ENCODE measurements at regions not wholly inside any gene's neighbourhood (a gene's known extent, or its start where the extent isn't known, plus 50 kb on each side); places are given as distances from the start of the nearest gene placed in this dataset.

GRCh38 chr11:70535191-70535971 lies 137.1 kb downstream of the CTTN start:
- no peak for DNase-seq (ENCODE audit: low read depth)
- TF ChIP-seq CTCF (IDR thresholded peaks at IDR 0.05; ENCODE audit: insufficient read depth, low read depth, low read length, missing control alignments) = no peak
- no peak overlapping the region for H3K4me3 ChIP-seq (ENCODE audit: low read depth, low read length)

- DNase-seq (ENCODE audit: low read depth) = no peak
- TF ChIP-seq CTCF (IDR thresholded peaks at IDR 0.05; ENCODE audit: insufficient read depth, low read depth, low read length, missing control alignments) = no peak
- no peak overlapping the region for H3K4me3 ChIP-seq (ENCODE audit: low read depth, low read length)
Measured at GRCh38 chr11:70536051-70536877, 137.9 kb downstream of the CTTN start.

- DNase-seq (ENCODE audit: low read depth) = no peak
- TF ChIP-seq CTCF (IDR thresholded peaks at IDR 0.05; ENCODE audit: insufficient read depth, low read depth, low read length, missing control alignments) = no peak
- no peak overlapping the region for H3K4me3 ChIP-seq (ENCODE audit: low read depth, low read length)
Measured at GRCh38 chr11:70537576-70538571, 139.5 kb downstream of the CTTN start.

GRCh38 chr11:70538641-70539359 lies 140.5 kb downstream of the CTTN start:
- DNase-seq (ENCODE audit: low read depth) = no peak
- no peak overlapping the region for H3K4me3 ChIP-seq (ENCODE audit: low read depth, low read length)
- no peak for TF ChIP-seq CTCF (IDR thresholded peaks at IDR 0.05; ENCODE audit: insufficient read depth, low read depth, low read length, missing control alignments)

GRCh38 chr11:70539360-70540095 lies 141.2 kb downstream of the CTTN start:
- TF ChIP-seq CTCF (IDR thresholded peaks at IDR 0.05; ENCODE audit: insufficient read depth, low read depth, low read length, missing control alignments) = no peak
- H3K4me3 ChIP-seq (ENCODE audit: low read depth, low read length) = no peak overlapping the region
- no peak for DNase-seq (ENCODE audit: low read depth)

Measured in GM12865 (cell line).